KBM-7 (cell line): ENCODE measurements at regions not wholly inside any gene's neighbourhood (a gene's known extent, or its start where the extent isn't known, plus 50 kb on each side); places are given as distances from the start of the nearest gene placed in this dataset.

Source experiments
- DNase-seq: peaks from one replicate; pipeline ENCODE4 v3.0.0-alpha.2; 2015
- in situ Hi-C: fragments of 300-500 bp; cut with MboI; formaldehyde crosslinking; loops from 2 replicates; pipeline ENCODE4 v1.14.3; 2020; ENCODE audit warnings: low sequenced_read_pairs, low pct_unique_long_range_greater_than_20kb, mixed read lengths

DNA sequence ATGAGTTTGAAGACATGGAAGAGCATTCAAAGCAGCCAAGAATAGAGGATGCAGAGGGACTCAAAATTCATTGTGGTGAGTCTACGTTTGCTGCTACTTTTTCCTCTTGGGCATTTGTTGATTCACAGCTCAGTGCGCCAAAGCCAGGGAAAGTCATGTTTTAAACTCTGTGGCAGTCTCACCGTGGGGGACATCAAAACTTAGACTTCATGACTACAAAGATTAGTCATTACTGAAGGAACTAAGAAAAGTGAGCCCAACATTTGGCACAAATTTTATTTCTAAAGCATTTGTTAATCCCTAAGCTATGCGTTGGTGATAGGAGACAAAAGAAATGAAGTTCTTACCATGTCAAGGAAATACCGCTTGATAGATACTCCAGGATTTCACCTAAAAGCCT lies 73.7 kb upstream of the MTAP start:
- DNase-seq: no peak
- in situ Hi-C loops: no loop called here

DNA sequence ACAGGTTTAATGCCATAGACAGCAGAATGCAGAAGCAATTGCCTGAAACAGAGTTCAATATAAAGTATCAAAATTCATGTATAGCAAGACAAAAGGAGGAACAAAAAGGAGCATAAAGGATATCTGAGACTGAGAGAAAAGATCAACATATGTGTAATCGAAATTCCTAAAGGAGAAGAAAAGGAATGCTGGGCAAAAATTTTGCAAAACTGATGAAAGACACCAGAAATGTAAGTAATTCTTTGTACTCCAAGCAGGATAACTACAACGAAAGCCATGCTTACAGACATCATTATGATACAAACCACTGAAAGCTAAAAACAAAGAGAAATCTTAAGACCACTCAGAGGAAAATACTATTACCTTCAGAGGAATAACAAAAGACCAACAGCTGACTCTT lies 72.8 kb upstream of the MTAP start:
- in situ Hi-C loops: no loop called here
- no peak for DNase-seq

DNA sequence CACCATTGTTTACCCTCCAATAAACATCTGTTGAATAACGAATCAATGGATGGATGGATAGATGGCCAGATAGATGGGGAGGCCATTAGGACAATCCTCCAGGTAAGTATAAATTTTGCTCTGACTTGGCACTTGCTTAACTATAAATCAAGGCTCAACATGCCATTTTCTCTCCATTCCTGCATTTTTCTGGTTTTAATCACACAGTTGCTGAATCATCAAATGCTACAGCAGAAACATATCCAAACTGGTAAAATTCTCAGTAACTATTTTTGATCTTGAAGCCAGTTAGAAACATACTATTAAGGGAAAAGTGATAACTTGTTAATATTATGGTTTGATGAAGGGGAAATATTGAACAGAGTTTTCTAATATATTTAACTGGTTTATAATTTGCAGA lies 71.5 kb upstream of the MTAP start:
- no peak for DNase-seq
- in situ Hi-C loops: no loop called here

DNA sequence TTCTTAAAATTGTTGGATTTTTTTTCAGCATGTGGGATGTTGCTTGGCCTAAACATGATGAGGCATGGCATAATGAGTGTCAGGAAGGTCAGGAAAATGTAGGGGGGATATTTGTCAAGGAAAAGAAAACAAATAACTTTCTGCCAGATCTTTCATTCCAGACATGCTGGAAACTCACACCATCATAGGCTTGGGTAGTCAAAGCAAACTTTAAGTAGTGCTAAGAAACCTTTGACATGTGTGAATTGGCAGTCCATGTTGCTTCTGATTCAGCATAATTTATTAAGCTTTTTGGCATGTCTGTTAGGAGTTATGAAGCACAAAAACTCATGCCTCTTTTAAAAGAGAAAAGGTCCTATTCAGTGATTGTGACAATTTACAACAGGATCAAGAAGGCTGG lies 61.3 kb upstream of the MTAP start:
- in situ Hi-C loops: no loop called here
- no peak for DNase-seq

DNA sequence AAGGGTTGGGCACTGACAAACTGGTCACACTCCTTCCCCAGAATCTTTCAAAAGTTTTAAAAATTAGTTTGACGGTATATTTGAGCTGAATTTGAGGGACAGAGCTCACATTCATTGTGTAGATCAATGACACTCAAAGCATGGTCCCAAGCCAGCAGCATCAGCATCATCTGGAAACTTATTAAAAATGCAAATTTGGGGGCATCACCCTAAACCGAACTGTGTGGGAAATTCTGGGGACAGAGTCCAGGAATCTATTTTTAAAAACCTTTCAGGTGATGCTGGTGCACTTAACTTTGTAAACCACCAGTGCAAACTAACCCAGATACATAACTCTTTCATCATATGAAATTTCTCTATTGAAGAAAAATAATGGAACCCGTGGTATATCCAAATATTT lies 58.1 kb upstream of the MTAP start:
- in situ Hi-C loops: no loop called here
- DNase-seq: no peak

DNA sequence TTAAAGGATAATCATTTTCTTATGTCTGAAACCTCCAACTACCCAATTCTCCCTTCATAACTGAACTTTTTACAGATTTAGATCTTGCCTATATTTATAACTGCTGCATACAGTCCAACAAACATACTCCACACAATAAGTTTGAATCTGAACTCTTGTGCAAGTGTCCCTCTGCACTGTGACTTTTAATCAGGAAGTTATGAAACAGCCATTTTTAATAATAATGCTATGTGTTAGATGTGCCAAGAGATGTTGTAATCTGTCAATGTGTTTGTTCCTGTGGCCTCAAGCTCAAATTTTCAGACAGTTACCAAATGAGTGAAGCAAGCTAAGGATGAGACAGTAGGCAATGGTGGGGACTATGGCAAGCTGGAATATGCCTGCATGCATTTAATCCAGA lies 57.6 kb upstream of the MTAP start:
- in situ Hi-C loops: no loop called here

DNA sequence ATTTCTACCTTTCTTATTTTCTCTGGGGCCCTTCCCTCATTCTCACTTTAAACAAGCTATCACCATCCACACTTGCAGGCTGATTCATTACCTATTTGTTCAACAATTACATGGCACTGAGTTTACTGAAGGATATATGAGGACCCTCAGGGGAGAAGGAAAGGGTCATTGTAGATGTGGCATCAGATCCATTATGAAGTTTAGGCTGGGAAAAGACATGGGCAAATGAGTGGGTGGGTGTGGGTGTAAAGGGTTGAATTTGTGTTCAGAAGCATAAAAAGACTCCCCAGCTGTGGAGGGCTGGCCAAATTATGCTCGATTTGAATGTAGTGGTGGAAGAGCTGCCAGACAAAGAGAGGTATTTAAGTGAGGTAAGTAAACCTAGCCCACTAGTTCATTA lies 55.9 kb upstream of the MTAP start:
- in situ Hi-C loops: no loop called here
- DNase-seq: no peak

More for the DNA sequence above, 57.6 kb upstream of the MTAP start:
- no peak for DNase-seq

DNA sequence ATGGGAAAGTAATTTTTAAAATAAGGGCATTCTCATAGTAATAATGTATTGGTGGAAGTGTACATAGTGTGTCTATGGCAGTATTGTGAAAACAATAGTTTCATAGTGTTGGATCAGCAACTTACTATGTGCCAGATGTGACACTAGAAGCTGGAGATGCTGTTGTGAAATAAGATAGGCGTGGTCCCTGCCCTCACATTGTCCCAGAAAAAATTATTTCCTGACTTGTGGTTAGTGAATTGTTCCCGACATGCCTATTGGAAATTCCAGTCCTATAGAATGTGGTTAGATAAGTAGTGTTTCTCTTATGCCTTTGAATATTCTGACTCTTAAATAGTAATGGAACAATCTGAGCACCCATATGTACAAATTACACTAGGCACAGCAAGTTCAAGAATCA lies 55.3 kb upstream of the MTAP start:
- DNase-seq: no peak
- in situ Hi-C loops: no loop called here

DNA sequence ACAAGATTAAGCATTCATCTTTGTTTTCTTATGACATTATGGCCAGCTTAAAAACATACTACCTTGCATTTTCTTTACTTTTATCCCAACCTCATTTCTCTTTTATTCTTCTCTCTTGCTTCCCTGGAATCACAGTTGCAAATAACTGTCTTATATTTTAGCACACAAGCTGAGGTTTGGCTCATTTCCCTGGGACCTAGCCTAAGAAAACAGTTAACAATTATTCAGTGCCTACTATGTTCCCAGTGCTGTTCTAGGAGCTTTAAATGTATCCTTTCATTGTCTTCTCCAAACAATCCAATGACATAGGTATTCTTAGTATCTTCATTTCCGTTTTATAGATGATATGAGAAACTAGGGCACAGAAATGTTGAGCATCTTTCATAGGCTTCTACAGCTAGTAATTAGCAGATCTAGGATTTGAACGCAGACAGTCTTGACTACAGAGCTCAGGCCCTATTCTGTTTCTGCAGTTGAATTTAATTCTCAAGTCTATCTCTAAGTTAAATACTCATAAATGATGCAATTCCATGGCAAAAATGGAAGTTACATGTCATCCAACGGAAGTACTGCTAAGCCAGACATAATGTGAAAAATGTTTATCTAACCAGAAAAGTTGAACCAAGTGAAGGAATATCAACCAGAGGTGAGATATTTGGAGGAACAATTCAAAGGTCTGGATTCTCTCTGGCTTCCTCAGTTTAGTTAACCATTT lies 52.3 kb upstream of the MTAP start:
- in situ Hi-C loops: no loop called here
- no peak for DNase-seq

DNA sequence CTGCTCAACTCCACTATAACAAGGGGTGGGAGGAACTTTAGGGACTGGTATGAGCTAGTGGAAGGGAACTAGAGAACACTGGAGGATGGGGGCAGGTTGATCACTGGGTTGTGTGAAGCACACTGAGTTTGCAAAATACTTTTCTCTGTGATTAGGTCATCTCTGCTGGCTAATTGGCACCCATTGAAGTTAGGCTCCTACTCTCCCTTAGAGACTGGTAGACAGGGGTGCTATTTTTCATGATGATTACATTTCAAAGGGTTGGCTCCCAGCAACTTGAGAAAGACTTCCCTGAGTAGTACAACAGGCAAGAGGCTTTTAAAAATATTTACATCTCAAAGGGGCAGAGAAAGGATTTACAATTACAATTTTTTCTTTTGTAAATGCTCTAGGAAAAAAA lies 50.4 kb upstream of the MTAP start:
- DNase-seq: no peak
- in situ Hi-C loops: no loop called here
